Sciatic nerve (tissue), 2 donors: ENCODE measurements at regions not wholly inside any gene's neighbourhood (a gene's known extent, or its start where the extent isn't known, plus 50 kb on each side); places are given as distances from the start of the nearest gene placed in this dataset.
"Not testable (repeated sequence)": the region's sequence is repeated elsewhere in the genome, so short reads cannot be mapped to it uniquely, and the experiment has no call there.

Source experiments
- ATAC-seq: fragments of 200-7000 bp; cut with Tn5 transposase; one replicate; pipeline ENCODE4 v1.9.1; 2020; ENCODE audit warnings: mild to moderate bottlenecking, moderate library complexity
- DNase-seq: peaks from one replicate; pipeline ENCODE4 v3.0.0-alpha.2; 2020; ENCODE audit warnings: low spot score
- intact Hi-C: fragments of 100-400 bp; cut with DNase I; formaldehyde crosslinking; loops from one replicate; pipeline ENCODE4 v1.14.2; 2022
- donor health status: DM: no; HTN: no; CAD: no.
- donor health status: DM: no; HTN: no; CAD: no.

DNA sequence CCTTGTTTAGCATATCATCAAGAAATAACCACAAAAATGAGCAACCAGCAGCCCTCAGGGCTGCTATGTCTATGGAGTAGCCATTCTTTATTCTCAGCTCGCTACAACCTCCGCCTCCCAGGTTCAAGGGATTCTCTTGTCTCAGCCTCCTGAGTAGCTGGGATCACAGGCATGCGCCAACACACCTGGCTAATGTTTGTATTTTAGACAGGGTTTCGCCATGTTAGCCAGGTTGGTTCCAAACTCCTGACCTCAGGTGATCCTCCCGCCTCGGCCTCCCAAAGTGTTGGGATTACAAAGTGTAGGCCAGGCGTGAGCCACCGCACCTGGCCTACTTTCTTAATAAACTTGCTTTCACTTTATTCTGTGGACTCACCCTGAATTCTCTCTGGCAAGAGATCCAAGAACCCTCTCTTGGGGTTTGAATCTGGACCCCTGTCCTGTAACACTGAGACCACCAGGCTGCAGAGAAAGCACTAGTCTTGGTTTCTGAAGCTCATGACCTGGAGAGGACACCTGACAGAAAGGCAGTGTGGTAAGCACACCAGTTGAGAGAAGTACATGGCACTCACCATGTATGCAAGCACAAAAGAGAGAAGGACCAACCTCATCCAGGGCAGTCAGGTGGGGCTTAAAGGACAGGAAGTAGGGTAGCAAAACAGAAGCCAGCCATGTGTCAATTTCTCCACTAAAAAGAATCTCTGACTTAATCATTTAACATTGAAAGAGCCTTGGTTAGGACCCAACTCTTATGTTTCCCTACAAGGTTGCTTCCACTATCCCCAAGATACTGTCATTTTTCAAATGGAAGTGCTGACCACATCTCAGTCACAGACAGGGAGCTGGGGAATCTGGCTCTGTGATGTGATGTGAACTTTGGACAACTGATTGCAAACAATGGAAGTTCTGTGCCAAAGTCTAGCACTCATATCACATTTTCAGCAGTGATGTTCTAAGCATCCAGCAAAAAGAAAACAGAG is 97.4 kb upstream of the DST start:
- intact Hi-C loops, result no loop called here
- no peak for DNase-seq
- ATAC-seq, result no peak

- DNase-seq, result no peak
- no peak for ATAC-seq
- intact Hi-C loops, result no loop called here
Observed at GRCh38 chr6:56736804-56737203, 94.1 kb upstream of the DST start.

DNA sequence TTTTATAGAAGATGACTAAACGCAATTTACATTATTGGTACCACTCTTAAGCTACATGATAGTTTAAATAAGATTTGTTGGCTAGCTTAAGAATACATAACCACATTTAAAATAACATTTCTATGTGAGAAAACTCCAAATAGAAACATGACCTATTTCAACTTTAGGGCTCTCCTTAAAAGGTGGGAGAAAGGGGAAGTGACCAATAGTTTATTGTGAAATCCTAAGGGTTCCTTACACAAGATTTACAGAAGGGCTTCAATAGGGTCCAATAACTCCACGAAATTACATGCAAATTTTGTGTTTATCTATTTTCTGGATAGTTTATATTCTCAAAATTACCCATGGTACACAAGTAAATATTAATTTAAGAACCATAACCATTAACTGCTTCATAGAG is 91.6 kb upstream of the DST start:
- ATAC-seq, result no peak
- intact Hi-C loops, result no loop called here
- no peak for DNase-seq

DNA sequence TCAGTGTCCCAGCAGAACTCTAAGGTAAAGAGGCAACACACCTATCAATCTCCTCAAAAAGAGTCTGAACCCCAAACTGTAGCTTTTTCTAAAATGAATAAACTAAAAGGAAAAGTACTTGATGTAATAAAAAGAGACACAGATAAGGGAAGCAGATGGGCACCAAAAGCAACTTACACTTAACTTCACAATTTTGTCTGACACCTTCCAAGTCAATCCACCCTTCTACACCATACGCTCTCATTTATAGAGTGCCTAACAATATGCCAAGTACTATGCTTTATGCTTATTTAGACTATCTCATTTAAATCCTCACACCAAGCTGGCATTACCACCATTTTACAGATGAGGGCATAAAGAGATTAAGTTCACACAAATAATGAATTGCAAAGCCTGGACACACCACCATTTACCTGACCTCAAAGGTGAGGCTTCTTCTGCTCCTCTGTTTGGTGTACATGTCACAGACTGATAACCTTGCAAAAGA is 90.6 kb upstream of the DST start:
- ATAC-seq (no peak), DNase-seq (no peak)
- intact Hi-C loops, result no loop called here

- ATAC-seq (no peak), DNase-seq (no peak)
- intact Hi-C loops, result no loop called here
Observed at GRCh38 chr6:56732517-56732916, 89.8 kb upstream of the DST start.

DNA sequence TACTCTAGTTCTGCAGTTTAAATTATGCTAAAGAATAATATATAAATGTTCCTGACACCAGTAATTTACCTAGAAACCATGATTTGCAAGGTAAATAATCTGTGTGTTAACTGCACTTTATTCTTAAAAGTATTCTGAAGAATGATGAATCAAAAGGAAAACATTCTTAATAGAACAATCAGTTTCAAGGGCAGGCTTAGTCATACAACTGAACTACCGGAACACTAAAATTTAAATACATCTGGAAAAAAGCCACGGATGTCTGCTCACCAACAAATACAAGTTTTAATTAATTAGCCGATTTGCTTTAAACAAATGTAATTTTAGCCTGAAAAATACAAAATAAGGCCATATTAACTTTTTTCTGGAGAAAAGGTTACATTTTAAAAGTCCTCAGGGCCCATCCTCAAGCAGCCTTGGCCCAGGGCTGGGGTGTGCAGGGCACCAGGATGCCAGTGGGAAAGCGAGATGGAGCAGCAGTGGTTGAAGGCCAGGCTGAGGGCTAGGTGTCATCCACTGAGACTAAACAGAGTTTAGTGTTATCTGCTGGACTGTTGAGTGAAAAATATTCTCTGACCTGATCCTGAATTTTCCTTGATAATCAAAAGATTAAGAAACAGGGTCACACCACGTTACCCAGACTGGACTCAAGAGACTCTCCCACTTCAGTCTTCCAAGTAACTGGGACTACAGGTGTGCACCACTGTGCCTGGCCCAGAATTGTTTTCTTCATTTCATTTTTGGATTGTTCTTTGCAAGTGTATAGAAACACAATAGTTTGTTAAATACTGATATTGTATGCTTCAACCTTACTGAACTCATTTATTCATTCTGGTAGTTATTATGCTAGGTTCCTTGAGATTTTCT is 88.2 kb upstream of the DST start:
- no peak for ATAC-seq
- no peak for DNase-seq
- intact Hi-C loops, result no loop called here

- intact Hi-C loops, result no loop called here
- DNase-seq (no peak), ATAC-seq (no peak)
Observed at GRCh38 chr6:56729719-56730118, 87.0 kb upstream of the DST start.

GRCh38 chr6:56729166-56729565 is 86.5 kb upstream of the DST start:
- intact Hi-C loops, DNase-seq: not testable (repeated sequence)

DNA sequence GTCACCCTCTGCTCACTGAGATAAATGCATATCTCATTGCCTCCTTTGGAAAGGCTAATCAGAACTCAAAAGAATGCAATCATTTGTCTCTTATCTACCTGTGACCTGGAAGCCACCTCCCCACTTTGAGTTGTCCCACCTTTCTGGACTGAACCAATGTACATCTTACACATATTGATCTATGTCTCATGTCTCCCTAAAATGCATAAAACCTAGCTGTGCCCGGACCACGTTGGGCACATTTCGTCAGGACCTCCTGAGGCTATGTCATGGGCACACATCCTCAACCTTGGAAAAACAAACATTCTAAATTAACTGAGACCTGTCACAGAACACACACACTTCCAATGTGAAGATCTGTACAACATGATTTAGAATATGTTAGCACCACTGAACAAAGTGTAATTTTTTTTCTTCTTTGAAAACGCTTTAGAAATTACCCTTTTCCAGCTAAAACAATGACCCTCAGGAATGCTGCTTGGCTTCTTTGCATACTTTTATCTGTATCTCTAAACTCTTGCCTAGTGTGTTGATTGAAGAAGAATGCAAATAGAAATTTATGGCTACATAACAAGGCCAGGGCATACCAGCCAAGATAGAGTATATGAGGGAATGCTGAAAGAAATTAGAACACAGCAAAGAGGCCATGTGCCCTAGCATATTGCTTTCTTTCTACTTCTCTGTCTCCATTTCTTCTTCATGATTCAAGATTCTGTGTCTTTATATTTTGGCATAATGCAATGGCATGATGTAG is 84.6 kb upstream of the DST start:
- intact Hi-C loops, result no loop called here
- DNase-seq, result no peak
- ATAC-seq, result no peak

More at GRCh38 chr6:56729166-56729565, 86.5 kb upstream of the DST start:
- not testable (repeated sequence) for ATAC-seq

- intact Hi-C loops, result no loop called here
- peak; percentile 22 for ATAC-seq
- DNase-seq, result no peak
Observed at GRCh38 chr6:56725254-56725653, 82.6 kb upstream of the DST start.

GRCh38 chr6:56724455-56724854 is 81.8 kb upstream of the DST start:
- DNase-seq (no peak), ATAC-seq (peak; percentile 22)
- intact Hi-C loops, result no loop called here

GRCh38 chr6:56720882-56721281 is 78.2 kb upstream of the DST start:
- ATAC-seq (no peak), DNase-seq (no peak)
- intact Hi-C loops, result no loop called here

DNA sequence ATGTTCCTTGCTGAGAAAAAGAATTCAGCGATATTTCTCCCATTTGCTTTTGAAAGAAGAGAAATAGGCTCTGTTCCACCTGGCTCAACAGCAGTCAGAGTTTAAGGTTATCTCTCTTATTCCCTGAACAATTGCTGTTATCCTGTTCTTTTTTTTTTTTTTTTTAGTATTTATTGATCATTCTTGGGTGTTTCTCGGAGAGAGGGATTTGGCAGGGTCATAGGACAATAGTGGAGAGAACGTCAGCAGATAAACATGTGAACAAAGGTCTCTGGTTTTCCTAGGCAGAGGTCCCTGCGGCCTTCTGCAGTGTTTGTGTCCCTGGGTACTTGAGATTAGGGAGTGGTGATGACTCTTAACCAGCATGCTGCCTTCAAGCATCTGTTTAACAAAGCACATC is 77.5 kb upstream of the DST start:
- intact Hi-C loops, ATAC-seq, DNase-seq: not testable (repeated sequence)

GRCh38 chr6:56719315-56720058 is 76.8 kb upstream of the DST start:
- intact Hi-C loops, DNase-seq, ATAC-seq: not testable (repeated sequence)

GRCh38 chr6:56718236-56718635 is 75.5 kb upstream of the DST start:
- ATAC-seq, result no peak
- intact Hi-C loops, result no loop called here
- DNase-seq, result no peak

DNA sequence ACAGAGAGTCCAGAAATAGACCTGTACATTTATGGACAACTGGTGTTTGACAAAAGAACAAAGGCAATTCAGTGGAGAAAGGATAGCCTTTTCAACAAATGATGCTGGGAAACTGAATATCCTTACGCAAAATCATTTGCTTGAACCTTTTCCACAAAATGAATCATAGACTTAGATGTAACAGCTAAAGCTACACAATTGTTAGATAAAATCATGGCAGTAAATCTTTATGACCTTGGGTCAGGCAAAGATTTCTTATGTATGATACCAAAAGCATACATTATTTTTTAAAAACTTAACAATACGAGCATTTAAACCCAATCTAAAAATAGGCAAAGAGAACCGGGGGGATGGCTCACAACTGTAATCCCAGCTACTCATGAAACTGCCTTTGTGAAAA is 73.5 kb upstream of the DST start:
- intact Hi-C loops, result no loop called here
- no peak for DNase-seq
- no peak for ATAC-seq

DNA sequence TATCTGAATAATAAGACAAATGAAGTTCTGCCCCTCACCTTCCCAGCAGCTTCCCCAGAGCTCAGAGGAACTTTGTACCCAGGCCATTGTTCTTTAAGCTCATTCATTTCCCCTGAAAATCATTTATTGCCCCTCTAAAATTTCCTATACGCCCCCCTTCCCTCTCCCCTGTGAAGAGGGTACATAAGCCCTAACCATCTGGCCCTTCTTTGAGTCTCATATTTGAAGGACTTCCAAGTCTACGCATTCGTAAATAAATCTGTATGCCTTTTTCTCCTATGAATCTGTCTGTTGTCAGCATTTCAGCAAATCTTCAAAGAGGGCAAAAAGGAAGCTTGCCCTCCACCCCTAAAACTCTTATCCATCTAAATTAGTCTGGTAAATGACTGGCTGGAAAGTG is 73.1 kb upstream of the DST start:
- intact Hi-C loops, result no loop called here
- DNase-seq (no peak), ATAC-seq (no peak)

GRCh38 chr6:56714982-56715456 is 72.3 kb upstream of the DST start:
- no peak for DNase-seq
- intact Hi-C loops, result no loop called here
- no peak for ATAC-seq
